Endothelial cell of umbilical vein (primary cell): ENCODE measurements at regions not wholly inside any gene's neighbourhood (a gene's known extent, or its start where the extent isn't known, plus 50 kb on each side); places are given as distances from the start of the nearest gene placed in this dataset.

Experiments used
- CTCF ChIP-seq, 2 donors: IDR thresholded peaks; 1 replicate in 1 of 2; 2 replicates in 1 of 2; pipeline ENCODE4 v1.5.1; 2011; ENCODE audit warnings: low read length in 2 of 2, mild to moderate bottlenecking in 2 of 2, moderate library complexity in 2 of 2, control low read depth in 1 of 2, inconsistent platforms in 1 of 2, low read depth in 1 of 2; ENCODE audit not compliant: insufficient read depth in 1 of 2; ENCODE audit errors: extremely low read depth in 1 of 2
- POLR2AphosphoS5 ChIP-seq: IDR thresholded peaks from 2 replicates; pipeline ENCODE4 v1.6.1; 2012; ENCODE audit warnings: low read depth, mild to moderate bottlenecking, control low read depth, low read length, moderate library complexity; ENCODE audit not compliant: insufficient read depth

GRCh38 chr4:188620608-188621007 is 481.4 kb downstream of the TRIML1 start:
- TF ChIP-seq CTCF (IDR thresholded peaks at IDR 0.05; ENCODE audit: extremely low read depth in 1 of 2, insufficient read depth in 1 of 2, low read depth in 1 of 2, low read length in 2 of 2), result no peak
- no peak for TF ChIP-seq POLR2AphosphoS5
